GM23248 (cell line): ENCODE measurements at regions not wholly inside any gene's neighbourhood (a gene's known extent, or its start where the extent isn't known, plus 50 kb on each side); places are given as distances from the start of the nearest gene placed in this dataset.

Experiments
- DNase-seq: peaks from one replicate; pipeline ENCODE4 v3.0.0-alpha.2; 2015
- H2AFZ ChIP-seq: fragments of 200-600 bp; sonication (generic); 2 replicates; pipeline ENCODE4 v1.6.1; 2016; ENCODE audit warnings: antibody characterized with exemption
- H3F3A ChIP-seq: fragments of 200-600 bp; sonication (generic); 2 replicates; pipeline ENCODE4 v1.6.1; 2016; ENCODE audit warnings: mild to moderate bottlenecking, antibody characterized with exemption, mixed run types; ENCODE audit not compliant: insufficient read depth
- H3K27ac ChIP-seq: fragments of 200-600 bp; sonication (generic); 2 replicates; pipeline ENCODE4 v1.5.1; 2016; ENCODE audit warnings: mild to moderate bottlenecking
- H3K27me3 ChIP-seq: fragments of 200-600 bp; sonication (generic); replicated peaks from 2 replicates; pipeline ENCODE4 v1.6.1; 2016; ENCODE audit warnings: mild to moderate bottlenecking; ENCODE audit not compliant: insufficient read depth
- H3K36me3 ChIP-seq: fragments of 200-600 bp; sonication (generic); 2 replicates; pipeline ENCODE4 v1.6.1; 2016; ENCODE audit warnings: low read depth, mild to moderate bottlenecking
- H3K4me1 ChIP-seq: fragments of 200-600 bp; sonication (generic); 2 replicates; pipeline ENCODE4 v1.6.1; 2016; ENCODE audit warnings: mild to moderate bottlenecking; ENCODE audit not compliant: insufficient read depth
- H3K4me2 ChIP-seq: fragments of 200-600 bp; sonication (generic); one replicate; pipeline ENCODE4 v1.6.1; 2016; ENCODE audit warnings: mild to moderate bottlenecking; ENCODE audit not compliant: unreplicated experiment
- H3K4me3 ChIP-seq: fragments of 200-600 bp; sonication (generic); 2 replicates; pipeline ENCODE4 v1.5.1; 2016; ENCODE audit warnings: mild to moderate bottlenecking
- H3K79me2 ChIP-seq: fragments of 200-600 bp; sonication (generic); 2 replicates; pipeline ENCODE4 v1.6.1; 2016; ENCODE audit warnings: mild to moderate bottlenecking; ENCODE audit not compliant: insufficient read depth
- H3K9ac ChIP-seq: fragments of 200-600 bp; sonication (generic); 2 replicates; pipeline ENCODE4 v1.6.1; 2016; ENCODE audit warnings: mild to moderate bottlenecking
- H3K9me2 ChIP-seq: fragments of 200-600 bp; sonication (generic); 2 replicates; pipeline ENCODE4 v1.6.1; 2016; ENCODE audit warnings: mixed run types, mild to moderate bottlenecking, moderate library complexity; ENCODE audit not compliant: insufficient read depth
- H3K9me3 ChIP-seq: fragments of 200-600 bp; sonication (generic); one replicate; pipeline ENCODE4 v1.6.1; 2017; ENCODE audit warnings: low read depth
- H4K20me1 ChIP-seq: fragments of 200-600 bp; sonication (generic); 2 replicates; pipeline ENCODE4 v1.6.0; 2016; ENCODE audit not compliant: insufficient read depth
- EZH2 ChIP-seq: fragments of 200-600 bp; sonication (generic); IDR thresholded peaks from 2 replicates; pipeline ENCODE4 v1.6.1; 2018; ENCODE audit warnings: antibody characterized with exemption, mild to moderate bottlenecking; ENCODE audit not compliant: insufficient read depth, poor library complexity, severe bottlenecking
- EZH2phosphoT487 ChIP-seq: fragments of 200-600 bp; sonication (generic); IDR thresholded peaks from 2 replicates; pipeline ENCODE4 v1.6.1; 2018; ENCODE audit warnings: antibody characterized with exemption, moderate library complexity, mild to moderate bottlenecking, low read depth; ENCODE audit not compliant: insufficient read depth
- WGBS, 2 experiments: methylation state at CpG; one replicate each; pipeline ENCODE4 v1.1.6; 2015 to 2017; ENCODE audit warnings: low lambda C conversion rate in 2 of 2, low coverage in 1 of 2; ENCODE audit errors: missing lambda C conversion rate in 2 of 2; 5-methylcytosine and 5-hydroxymethylcytosine counted together
- in situ Hi-C: fragments of 300-500 bp; cut with MboI; formaldehyde crosslinking; loops from 2 replicates; pipeline ENCODE4 v1.15.0; 2020

DNA sequence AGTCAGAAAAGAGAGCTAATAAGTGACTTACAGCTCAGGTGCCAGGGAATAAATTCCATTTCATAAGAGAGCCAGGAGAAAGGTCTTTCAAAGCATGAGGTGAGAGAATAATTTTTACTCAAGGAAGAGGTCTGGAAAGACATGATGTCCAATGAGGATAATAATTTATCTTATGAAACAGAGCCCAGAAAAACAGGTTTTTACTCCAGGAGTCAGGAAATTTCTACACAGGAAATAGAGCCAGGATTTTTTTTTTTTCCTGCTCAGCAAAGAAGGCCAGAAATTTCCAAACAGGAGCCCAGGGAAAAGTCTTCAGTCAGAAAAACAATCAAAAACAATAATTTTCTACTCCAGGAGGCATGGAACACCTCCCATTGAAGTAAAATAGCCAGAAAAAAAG, 1185.7 kb upstream of the TSPY4 start:
- no peak overlapping the region for H2AFZ ChIP-seq
- DNase-seq = no peak
- H3K27me3 ChIP-seq = no peaks in the 10 kb centered on the region
- no peak overlapping the region for H3K4me3 ChIP-seq
- no peak overlapping the region for H3K9ac ChIP-seq
- H4K20me1 ChIP-seq = no peaks in the 10 kb centered on the region
- TF ChIP-seq EZH2 = no peak
- TF ChIP-seq EZH2phosphoT487 = no peak
- H3K4me2 ChIP-seq = no peak overlapping the region
- H3K4me1 ChIP-seq = no peaks in the 10 kb centered on the region
- no peaks in the 10 kb centered on the region for H3F3A ChIP-seq
- in situ Hi-C loops = no loop called here
- no peaks in the 10 kb centered on the region for H3K36me3 ChIP-seq
- H3K27ac ChIP-seq = no peak overlapping the region
- no peaks in the 10 kb centered on the region for H3K9me2 ChIP-seq
- no peaks in the 10 kb centered on the region for H3K9me3 ChIP-seq
- no peaks in the 10 kb centered on the region for H3K79me2 ChIP-seq

- Histone ChIP-seq H3K9ac (no peak overlapping the region), H3K4me3 (no peak overlapping the region), H3F3A (no peaks in the 10 kb centered on the region), H3K36me3 (no peaks in the 10 kb centered on the region), H2AFZ (no peak overlapping the region), H3K4me2 (no peak overlapping the region), H4K20me1 (no peaks in the 10 kb centered on the region), H3K27ac (no peak overlapping the region), H3K9me3 (no peaks in the 10 kb centered on the region), H3K9me2 (no peaks in the 10 kb centered on the region), H3K4me1 (peaks cover 4% of the 10 kb centered on the region; the same call in 1 of the 2 replicates), H3K27me3 (no peaks in the 10 kb centered on the region), H3K79me2 (no peaks in the 10 kb centered on the region)
- in situ Hi-C loops = no loop called here
- WGBS, 2 experiments = 99% methylated on average over 12 of the region's 23 CpGs; no CpG with 5 or more reads in 1 of the 2 experiments
- DNase-seq = no peak
- no peak for TF ChIP-seq EZH2
- no peak for TF ChIP-seq EZH2phosphoT487
Measured at GRCh38 chrY:8128578-8128977, 1208.7 kb upstream of the TSPY4 start.

DNA sequence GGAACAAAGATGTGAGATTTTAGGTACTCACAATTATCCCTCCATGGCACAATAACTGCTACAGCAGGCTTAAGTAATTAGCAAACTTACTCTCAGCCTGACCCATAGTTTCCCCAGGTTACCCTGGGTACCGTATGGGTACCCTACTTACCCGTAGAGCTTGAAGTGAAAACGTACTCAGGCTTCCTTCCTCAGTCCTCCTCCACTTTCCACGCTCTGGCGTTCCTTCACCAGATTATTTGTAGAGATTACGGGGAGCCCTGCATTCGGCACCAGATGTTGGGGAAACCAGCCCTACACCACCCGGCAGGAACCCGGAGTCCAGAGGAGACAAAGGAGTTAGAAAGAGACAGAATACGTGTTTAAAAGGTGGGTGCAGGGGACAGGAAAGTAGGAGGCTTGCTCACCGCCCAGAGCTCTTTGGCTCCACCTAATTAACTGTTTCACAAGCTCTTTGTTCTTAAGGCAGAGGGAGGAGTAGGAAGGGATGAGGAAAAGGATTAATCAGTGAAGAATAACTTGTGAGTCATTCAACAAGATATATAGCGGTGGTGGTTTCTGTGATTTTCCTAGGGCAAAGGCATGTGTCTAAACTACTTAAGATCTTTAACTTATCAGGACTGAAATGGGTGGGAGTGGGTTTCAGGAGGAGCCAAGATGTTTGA, 1211.2 kb upstream of the TSPY4 start:
- peak overlapping the region; percentile 62; the same call in 1 of the 2 replicates for H2AFZ ChIP-seq
- no peaks in the 10 kb centered on the region for H3F3A ChIP-seq
- no peaks in the 10 kb centered on the region for H3K27me3 ChIP-seq
- no peaks in the 10 kb centered on the region for H3K9me2 ChIP-seq
- H3K4me1 ChIP-seq = no peaks in the 10 kb centered on the region; the same call in 1 of the 2 replicates
- WGBS, 2 experiments = 56 to 57% methylated on average over 11 to 12 of the region's 12 CpGs
- no peaks in the 10 kb centered on the region for H3K36me3 ChIP-seq
- TF ChIP-seq EZH2phosphoT487 (no peak), EZH2 (no peak)
- H3K4me2 ChIP-seq = no peak overlapping the region
- H3K9me3 ChIP-seq = no peaks in the 10 kb centered on the region
- no peaks in the 10 kb centered on the region for H4K20me1 ChIP-seq
- H3K27ac ChIP-seq = no peak overlapping the region
- H3K79me2 ChIP-seq = no peaks in the 10 kb centered on the region
- H3K9ac ChIP-seq = no peak overlapping the region
- no peak overlapping the region for H3K4me3 ChIP-seq
- in situ Hi-C loops = no loop called here
- peak; percentile 62 for DNase-seq

DNA sequence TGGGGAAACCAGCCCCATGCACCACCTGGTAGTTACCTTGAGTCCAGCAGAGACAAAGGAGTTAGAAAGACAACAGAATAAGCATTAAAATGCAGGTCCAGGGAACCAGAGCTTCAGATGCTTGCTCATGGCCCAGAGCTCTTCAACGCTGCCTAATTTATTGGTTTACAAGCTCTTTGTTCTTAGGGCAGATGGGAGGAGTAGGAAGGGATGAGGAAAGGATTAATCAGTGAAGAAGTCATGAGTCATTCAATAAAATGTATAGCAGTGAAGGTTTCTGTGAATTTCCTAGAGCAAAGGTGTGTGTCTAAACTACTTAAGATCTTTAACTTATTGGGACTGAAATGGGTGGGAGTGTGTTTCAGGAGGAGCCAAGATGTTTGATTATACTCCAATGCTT, 1210.3 kb upstream of the AMELY start:
- Histone ChIP-seq H4K20me1 (no peaks in the 10 kb centered on the region), H3K4me2 (no peak overlapping the region), H3K9me2 (no peaks in the 10 kb centered on the region), H3K4me3 (no peak overlapping the region), H2AFZ (no peak overlapping the region), H3F3A (no peaks in the 10 kb centered on the region), H3K27me3 (no peaks in the 10 kb centered on the region), H3K27ac (no peak overlapping the region), H3K79me2 (no peaks in the 10 kb centered on the region), H3K9me3 (no peaks in the 10 kb centered on the region), H3K4me1 (no peaks in the 10 kb centered on the region; the same call in 1 of the 2 replicates), H3K36me3 (no peaks in the 10 kb centered on the region), H3K9ac (no peak overlapping the region)
- TF ChIP-seq EZH2 (no peak), EZH2phosphoT487 (no peak)
- in situ Hi-C loops = no loop called here
- 0% methylated on average over 1 of the region's 1 CpG for WGBS, 2 experiments
- DNase-seq = peak; percentile 55

- no peak for TF ChIP-seq EZH2phosphoT487
- no peak for TF ChIP-seq EZH2
- Histone ChIP-seq H3K27ac (no peak overlapping the region), H3K9me3 (no peaks in the 10 kb centered on the region), H2AFZ (no peak overlapping the region), H3F3A (no peaks in the 10 kb centered on the region), H3K36me3 (no peaks in the 10 kb centered on the region), H3K9me2 (no peaks in the 10 kb centered on the region), H3K4me3 (no peak overlapping the region), H3K79me2 (no peaks in the 10 kb centered on the region), H4K20me1 (no peaks in the 10 kb centered on the region), H3K9ac (no peak overlapping the region), H3K4me1 (peaks cover 5% of the 10 kb centered on the region; the same call in 1 of the 2 replicates), H3K27me3 (no peaks in the 10 kb centered on the region), H3K4me2 (no peak overlapping the region)
- peak; percentile 17 for DNase-seq
- in situ Hi-C loops = no loop called here
- WGBS, 2 experiments = 0% methylated on average over 1 of the region's 1 CpG
Measured at GRCh38 chrY:8094429-8094828, 1182.9 kb upstream of the AMELY start.
